ENCODE measurements at regions not wholly inside any gene's neighbourhood (a gene's known extent, or its start where the extent isn't known, plus 50 kb on each side); places are given as distances from the start of the nearest gene placed in this dataset.

DNA sequence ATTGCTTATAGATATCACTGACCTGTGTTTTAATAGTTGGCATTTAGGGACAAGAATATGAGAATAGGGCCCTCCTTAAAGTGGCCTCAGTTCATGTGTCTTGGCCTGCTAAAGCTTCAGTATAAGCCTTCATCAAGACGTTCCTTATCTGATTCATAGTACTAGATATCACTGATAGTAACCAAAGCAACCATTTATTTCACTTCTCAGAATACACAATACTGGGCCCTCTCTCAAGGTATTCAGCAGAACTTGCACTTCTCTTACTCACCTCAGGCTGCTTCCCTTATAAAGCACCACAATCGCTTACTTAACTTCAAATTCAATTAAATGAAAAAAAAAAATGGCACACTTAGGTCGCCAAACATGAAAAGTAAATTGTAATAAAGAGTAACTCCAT lies 259.4 kb upstream of the PCDH7 start:
- TF ChIP-seq, protein P1, sequence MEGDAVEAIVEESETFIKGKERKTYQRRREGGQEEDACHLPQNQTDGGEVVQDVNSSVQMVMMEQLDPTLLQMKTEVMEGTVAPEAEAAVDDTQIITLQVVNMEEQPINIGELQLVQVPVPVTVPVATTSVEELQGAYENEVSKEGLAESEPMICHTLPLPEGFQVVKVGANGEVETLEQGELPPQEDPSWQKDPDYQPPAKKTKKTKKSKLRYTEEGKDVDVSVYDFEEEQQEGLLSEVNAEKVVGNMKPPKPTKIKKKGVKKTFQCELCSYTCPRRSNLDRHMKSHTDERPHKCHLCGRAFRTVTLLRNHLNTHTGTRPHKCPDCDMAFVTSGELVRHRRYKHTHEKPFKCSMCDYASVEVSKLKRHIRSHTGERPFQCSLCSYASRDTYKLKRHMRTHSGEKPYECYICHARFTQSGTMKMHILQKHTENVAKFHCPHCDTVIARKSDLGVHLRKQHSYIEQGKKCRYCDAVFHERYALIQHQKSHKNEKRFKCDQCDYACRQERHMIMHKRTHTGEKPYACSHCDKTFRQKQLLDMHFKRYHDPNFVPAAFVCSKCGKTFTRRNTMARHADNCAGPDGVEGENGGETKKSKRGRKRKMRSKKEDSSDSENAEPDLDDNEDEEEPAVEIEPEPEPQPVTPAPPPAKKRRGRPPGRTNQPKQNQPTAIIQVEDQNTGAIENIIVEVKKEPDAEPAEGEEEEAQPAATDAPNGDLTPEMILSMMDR (IDR thresholded peaks at IDR 0.05): no peak
- TF ChIP-seq POLR2A (IDR thresholded peaks at IDR 0.05): no peak

Data from adrenal gland (tissue), 5 donors.